ENCODE measurements at regions not wholly inside any gene's neighbourhood (a gene's known extent, or its start where the extent isn't known, plus 50 kb on each side); places are given as distances from the start of the nearest gene placed in this dataset.

GRCh38 chr5:158570502-158570901 lies 529.2 kb downstream of the EBF1 start:
- peaks cover 18% of the 10 kb centered on the region for H3K9me3 Mint-ChIP-seq

More at GRCh38 chr5:158570502-158570901, 529.2 kb downstream of the EBF1 start:
- Mint-ChIP-seq H3K4me3 (no peak overlapping the region), H3K36me3 (peaks cover 6% of the 10 kb centered on the region; the same call in 1 of the 2 replicates), H3K4me1 (peaks cover 13% of the 10 kb centered on the region), H3K27ac (no peak overlapping the region), H3K27me3 (ENCODE audit: low read depth) (no peaks in the 10 kb centered on the region; the same call in 1 of the 2 replicates)
- ATAC-seq, result no peak
- DNase-seq (ENCODE audit: low spot score), result no peak
- no peak for TF ChIP-seq JUN (CRISPR knock-in tag; IDR thresholded peaks at IDR 0.05)
- no peak for TF ChIP-seq ZNF416 (CRISPR knock-in tag; IDR thresholded peaks at IDR 0.05)
- TF ChIP-seq IRF2 (CRISPR knock-in tag; IDR thresholded peaks at IDR 0.05; ENCODE audit: borderline replicate concordance, low read depth), result no peak
- TF ChIP-seq RORB (CRISPR knock-in tag; IDR thresholded peaks at IDR 0.05), result no peak
- TF ChIP-seq ZNF512 (CRISPR knock-in tag; IDR thresholded peaks at IDR 0.05; ENCODE audit: borderline replicate concordance), result no peak
- no peak for TF ChIP-seq ZNF281 (CRISPR knock-in tag; IDR thresholded peaks at IDR 0.05)
- no peak for TF ChIP-seq TEAD1 (CRISPR knock-in tag; IDR thresholded peaks at IDR 0.05)
- no peak for TF ChIP-seq HMGA2 (CRISPR knock-in tag; IDR thresholded peaks at IDR 0.05)
- TF ChIP-seq SOX15 (CRISPR knock-in tag; IDR thresholded peaks at IDR 0.05), result no peak
- TF ChIP-seq AR (CRISPR knock-in tag; IDR thresholded peaks at IDR 0.05), result no peak
- TF ChIP-seq CTCF (IDR thresholded peaks at IDR 0.05), result no peak
- TF ChIP-seq ZNF317 (CRISPR knock-in tag; IDR thresholded peaks at IDR 0.05; ENCODE audit: borderline replicate concordance, low read depth), result no peak
- ChIA-PET POLR2A (no interaction called here), CTCF (no interaction called here)

All from WTC11 (cell line).